Mesodermal cell (in vitro differentiated cells): ENCODE measurements at regions not wholly inside any gene's neighbourhood (a gene's known extent, or its start where the extent isn't known, plus 50 kb on each side); places are given as distances from the start of the nearest gene placed in this dataset.

Experiments used
- H3K27ac ChIP-seq: 2 replicates; pipeline ENCODE4 v1.7.0; 2013; ENCODE audit warnings: mild to moderate bottlenecking, low read depth, low read length, moderate library complexity; ENCODE audit not compliant: severe bottlenecking
- H3K36me3 ChIP-seq: 2 replicates; pipeline ENCODE4 v1.7.1; 2013; ENCODE audit warnings: mild to moderate bottlenecking, low read length, moderate library complexity; ENCODE audit not compliant: control insufficient read depth, insufficient read depth
- H3K4me1 ChIP-seq: one replicate; pipeline ENCODE4 v1.7.1; 2013; ENCODE audit warnings: mild to moderate bottlenecking, low read length; ENCODE audit not compliant: insufficient read depth, control insufficient read depth, poor library complexity, severe bottlenecking
- H3K4me3 ChIP-seq: 2 replicates; pipeline ENCODE4 v1.7.0; 2013; ENCODE audit warnings: low read length, control low read depth, mild to moderate bottlenecking; ENCODE audit not compliant: insufficient read depth, poor library complexity, severe bottlenecking; ENCODE audit errors: extremely low read depth
- H3K9me3 ChIP-seq: 2 replicates; pipeline ENCODE4 v1.7.1; 2013; ENCODE audit warnings: mild to moderate bottlenecking, low read length, moderate library complexity; ENCODE audit not compliant: control insufficient read depth
- WGBS, 2 experiments: methylation state at CpG; one replicate each; pipeline ENCODE4 v1.1.5; 2013; ENCODE audit warnings: missing lambda C conversion rate in 2 of 2; ENCODE audit not compliant: insufficient coverage in 2 of 2; 5-methylcytosine and 5-hydroxymethylcytosine counted together

DNA sequence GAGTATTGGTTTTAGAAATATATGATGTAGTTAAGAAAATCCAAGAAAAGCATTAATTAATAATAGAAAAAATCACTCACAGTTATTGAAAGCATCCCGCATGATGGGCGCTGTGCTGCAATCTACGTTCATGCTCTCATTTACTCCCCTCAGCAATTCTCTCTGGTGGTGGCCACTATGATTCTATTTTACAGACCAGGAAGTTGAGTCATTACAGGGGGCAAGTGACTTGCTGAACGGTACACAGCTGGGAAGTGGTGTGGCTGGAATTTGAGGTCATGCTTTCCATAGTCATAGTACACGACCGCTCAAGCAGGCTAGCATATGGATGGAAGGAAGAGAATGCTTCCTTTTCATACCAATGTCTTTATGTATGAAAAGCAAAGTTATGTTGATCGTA is 117.4 kb downstream of the TES start:
- Histone ChIP-seq H3K9me3 (no peaks in the 10 kb centered on the region), H3K36me3 (no peaks in the 10 kb centered on the region), H3K4me1 (peaks cover 3% of the 10 kb centered on the region), H3K27ac (no peak overlapping the region), H3K4me3 (no peak overlapping the region)
- WGBS, 2 experiments = 75 to 86% methylated on average over 3 to 4 of the region's 7 CpGs

DNA sequence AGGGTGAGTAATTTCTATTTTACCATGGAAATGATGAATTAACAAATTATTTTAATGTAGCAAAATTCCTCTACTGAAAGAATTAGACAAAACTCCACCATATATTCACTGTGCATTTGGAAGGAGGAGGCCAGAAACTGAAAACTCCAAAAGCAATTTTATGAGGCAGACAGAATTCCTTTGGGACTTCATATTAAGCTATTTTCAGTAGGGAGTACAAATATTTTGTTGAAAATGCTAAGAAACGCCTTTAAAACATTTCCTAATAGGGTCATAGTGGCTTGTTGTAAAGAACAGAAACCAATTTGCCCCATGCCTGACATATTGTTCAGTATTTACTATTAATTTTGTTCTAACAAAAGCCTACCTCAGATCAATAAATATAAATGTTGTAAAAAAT is 117.8 kb downstream of the TES start:
- H3K36me3 ChIP-seq = no peaks in the 10 kb centered on the region
- H3K4me3 ChIP-seq = no peak overlapping the region
- H3K4me1 ChIP-seq = peaks cover 3% of the 10 kb centered on the region
- H3K9me3 ChIP-seq = no peaks in the 10 kb centered on the region
- no peak overlapping the region for H3K27ac ChIP-seq
- no CpG with 5 or more reads among the region's 1 CpG for WGBS, 2 experiments

DNA sequence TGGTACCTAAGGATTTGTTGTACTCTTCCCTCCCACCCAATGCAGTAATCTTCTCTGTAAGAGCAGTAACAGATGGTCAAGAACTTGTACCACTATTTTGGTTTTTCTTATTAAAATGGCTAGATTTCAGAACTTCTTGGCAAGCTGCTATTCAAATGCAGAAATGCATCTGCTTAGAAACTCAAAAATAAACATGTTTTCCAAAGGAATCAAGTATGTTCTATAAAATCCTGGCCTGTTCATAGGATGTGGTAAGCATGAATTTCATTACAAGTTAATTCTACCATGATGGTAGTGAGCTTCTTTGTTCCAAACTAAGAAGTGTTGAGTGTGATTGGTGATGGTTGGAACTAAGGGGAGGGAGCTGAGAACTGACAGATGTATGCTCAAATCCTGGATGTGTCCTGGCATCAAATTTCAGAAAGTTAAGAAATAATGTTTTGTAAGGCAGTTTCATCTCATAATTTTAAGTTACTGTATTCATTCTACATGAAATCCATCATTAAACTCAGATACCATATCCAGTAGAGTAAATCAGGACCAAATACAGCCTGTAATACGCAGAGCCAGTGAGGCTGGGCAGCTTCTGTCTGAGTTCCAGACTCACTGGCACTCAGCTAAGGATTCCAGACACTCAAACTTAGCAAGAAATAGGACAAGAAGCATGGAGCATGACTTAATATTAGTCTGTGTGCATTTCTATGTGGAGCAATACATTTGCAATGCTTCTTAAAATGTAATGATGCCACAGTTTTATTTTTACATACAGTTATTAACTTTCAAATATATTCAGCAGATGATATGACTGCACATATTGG is 119.6 kb downstream of the TES start:
- peaks cover 3% of the 10 kb centered on the region for H3K4me1 ChIP-seq
- 100% methylated on average over 1 of the region's 1 CpG; no CpG with 5 or more reads in 1 of the 2 experiments for WGBS, 2 experiments
- no peak overlapping the region for H3K4me3 ChIP-seq
- no peaks in the 10 kb centered on the region for H3K36me3 ChIP-seq
- H3K9me3 ChIP-seq = no peaks in the 10 kb centered on the region
- no peak overlapping the region for H3K27ac ChIP-seq

DNA sequence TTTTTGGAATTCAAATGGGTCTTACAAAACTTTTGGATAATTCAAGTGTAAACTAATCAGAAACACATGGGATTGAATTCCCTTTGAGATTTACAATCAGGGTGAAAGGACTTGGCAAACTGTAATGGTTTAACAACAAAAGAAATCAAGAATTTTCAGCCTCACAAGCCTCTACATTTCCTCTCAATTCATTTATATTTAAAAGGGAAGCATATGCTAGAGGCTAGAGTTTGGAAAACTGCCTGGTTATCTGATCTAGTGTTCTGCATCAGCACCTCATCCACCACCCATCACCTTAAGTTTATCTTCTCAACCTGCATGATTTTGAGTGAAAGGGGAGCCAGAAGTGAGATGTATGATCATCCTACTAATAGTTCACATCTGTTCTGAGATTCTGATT is 120.7 kb downstream of the TES start:
- no peak overlapping the region for H3K4me3 ChIP-seq
- H3K27ac ChIP-seq = no peak overlapping the region
- H3K4me1 ChIP-seq = peaks cover 3% of the 10 kb centered on the region
- no peaks in the 10 kb centered on the region for H3K36me3 ChIP-seq
- no peaks in the 10 kb centered on the region for H3K9me3 ChIP-seq

DNA sequence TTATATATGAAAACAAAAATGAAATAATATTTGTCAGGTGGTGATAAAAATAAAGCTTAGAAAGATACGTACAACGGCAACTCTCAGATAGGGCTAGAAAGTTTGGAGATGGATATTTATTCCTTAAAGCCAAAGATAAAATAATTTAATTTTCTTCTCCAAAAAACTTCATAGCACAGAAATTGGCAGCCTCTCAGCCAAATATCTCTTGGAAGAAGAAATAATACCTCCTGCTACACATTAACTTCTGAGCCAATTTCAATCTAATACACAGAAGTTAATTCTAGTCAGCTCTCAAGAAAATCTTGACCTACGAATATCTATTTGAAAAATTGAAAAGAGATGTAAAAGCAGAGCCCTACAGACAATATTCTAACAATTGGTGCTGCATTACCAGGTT is 122.4 kb downstream of the TES start:
- Histone ChIP-seq H3K4me1 (peaks cover 3% of the 10 kb centered on the region), H3K27ac (no peak overlapping the region), H3K9me3 (no peaks in the 10 kb centered on the region), H3K36me3 (no peaks in the 10 kb centered on the region), H3K4me3 (no peak overlapping the region)
- no CpG with 5 or more reads among the region's 3 CpGs for WGBS, 2 experiments

DNA sequence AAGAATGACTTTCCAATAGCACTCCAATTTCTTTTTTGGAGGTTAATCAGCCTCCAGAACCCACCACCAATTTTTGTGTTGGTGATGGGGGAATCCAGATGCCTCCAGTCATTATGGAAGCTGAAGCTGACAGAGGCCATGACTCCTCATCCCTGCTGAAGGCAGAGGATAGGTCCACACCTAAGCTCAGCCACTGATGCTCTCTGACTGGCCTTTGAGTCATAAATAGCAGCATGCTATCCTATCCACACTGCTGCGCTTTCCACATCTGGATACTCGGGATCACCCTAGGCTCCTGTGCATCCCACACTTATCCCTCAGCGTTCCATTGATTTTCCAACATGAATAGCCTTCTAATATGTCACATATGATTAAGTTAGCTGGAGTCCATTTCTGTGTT is 124.2 kb downstream of the TES start:
- Histone ChIP-seq H3K4me1 (no peaks in the 10 kb centered on the region), H3K9me3 (no peaks in the 10 kb centered on the region), H3K4me3 (no peak overlapping the region), H3K36me3 (no peaks in the 10 kb centered on the region), H3K27ac (no peak overlapping the region)
- WGBS, 2 experiments = 93 to 100% methylated on average over 2 of the region's 3 CpGs

DNA sequence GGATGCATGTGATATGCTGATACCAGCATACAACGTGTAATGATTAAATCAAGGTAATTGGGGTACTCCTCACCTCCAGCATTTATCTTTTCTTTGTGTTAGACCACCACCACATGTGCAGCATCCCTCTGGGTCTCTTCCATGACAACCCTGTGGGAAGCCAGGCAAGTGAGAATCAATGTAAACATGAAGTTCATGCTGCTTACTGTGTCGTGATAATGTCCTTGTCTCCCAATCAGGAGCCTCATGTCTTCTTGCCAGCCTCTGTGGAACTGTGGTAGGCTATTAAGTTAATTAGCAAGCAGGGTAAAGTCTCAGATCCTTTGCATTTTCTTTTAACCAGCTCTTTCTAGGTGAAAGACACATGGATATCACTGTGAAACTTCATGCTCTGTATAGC is 126.7 kb downstream of the TES start:
- Histone ChIP-seq H3K36me3 (no peaks in the 10 kb centered on the region), H3K27ac (no peak overlapping the region), H3K4me1 (peaks cover 3% of the 10 kb centered on the region), H3K4me3 (no peak overlapping the region), H3K9me3 (no peaks in the 10 kb centered on the region)
- WGBS, 2 experiments = 67 to 90% methylated on average over 1 of the region's 2 CpGs

DNA sequence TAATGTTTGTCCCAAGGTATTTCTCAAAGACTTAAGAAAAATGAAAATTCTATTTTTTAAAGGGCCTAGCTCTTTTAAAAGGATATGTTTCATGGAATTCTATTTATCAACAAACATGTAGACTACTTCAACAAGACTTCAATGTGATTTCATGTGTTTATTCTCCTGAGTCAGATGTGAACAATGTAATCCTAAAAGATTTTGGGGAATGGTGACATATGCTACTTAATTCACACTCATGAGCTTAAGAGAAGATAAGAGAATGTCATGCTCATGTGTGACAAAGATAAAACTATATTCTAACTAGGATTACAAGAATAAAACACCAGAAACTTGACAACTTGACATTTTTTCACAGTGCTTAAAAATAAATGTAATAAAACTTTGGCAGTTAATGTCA is 127.5 kb downstream of the TES start:
- Histone ChIP-seq H3K4me1 (peaks cover 3% of the 10 kb centered on the region), H3K27ac (no peak overlapping the region), H3K36me3 (no peaks in the 10 kb centered on the region), H3K9me3 (no peaks in the 10 kb centered on the region), H3K4me3 (no peak overlapping the region)

DNA sequence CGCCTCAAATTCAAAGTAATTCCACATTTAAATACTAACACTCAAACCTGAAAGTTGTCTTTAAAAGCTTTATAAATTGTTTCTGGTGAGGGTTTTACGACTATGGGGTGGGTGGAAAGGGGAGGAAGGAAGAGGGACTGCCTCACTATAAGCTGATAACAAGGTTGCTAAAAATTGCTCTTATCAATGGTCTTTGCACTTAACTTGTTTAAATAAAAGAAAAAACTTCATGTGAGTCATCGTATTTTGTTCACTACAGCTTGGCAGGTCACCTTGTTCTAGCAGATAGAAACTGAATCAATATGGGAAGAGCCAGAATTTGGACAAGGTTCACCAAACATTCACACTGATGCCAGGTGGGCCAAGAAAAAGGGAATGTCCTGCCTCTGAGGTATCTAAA is 129.2 kb downstream of the TES start:
- no peak overlapping the region for H3K27ac ChIP-seq
- 91% methylated on average over 1 of the region's 3 CpGs; no CpG with 5 or more reads in 1 of the 2 experiments for WGBS, 2 experiments

DNA sequence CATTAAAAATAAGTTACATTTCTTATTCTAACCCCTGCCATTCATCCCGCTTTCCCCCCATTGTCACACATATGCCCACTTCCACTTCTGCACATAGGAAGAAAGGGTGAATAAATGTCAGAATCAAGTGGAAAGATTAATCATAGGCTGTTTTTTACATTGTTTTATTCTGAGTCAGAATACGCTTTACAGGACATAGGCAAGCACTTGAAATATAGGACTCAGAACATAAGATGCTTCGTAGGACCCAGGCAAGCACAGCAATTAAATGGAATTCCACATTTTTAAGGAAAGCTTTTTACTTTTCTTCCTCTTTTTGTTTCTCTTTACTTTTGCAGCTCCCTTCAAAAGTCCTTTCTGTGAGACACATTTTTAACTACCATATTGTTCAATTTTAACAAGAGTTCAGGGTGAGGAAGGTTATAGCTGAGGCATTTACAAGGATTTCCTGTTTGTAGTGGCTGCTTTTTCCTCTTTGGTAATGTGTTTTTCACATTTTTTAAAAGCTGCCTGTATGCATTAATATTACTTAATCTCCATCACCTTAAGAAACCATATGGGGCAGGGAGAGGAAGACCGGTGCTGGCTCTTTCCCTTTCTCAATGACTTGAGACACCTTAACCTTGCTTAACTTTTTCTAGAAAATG is 130.0 kb downstream of the TES start:
- peaks cover 3% of the 10 kb centered on the region for H3K4me1 ChIP-seq
- H3K36me3 ChIP-seq = no peaks in the 10 kb centered on the region
- no peak overlapping the region for H3K27ac ChIP-seq
- no peaks in the 10 kb centered on the region for H3K9me3 ChIP-seq
- H3K4me3 ChIP-seq = no peak overlapping the region
- WGBS, 2 experiments = 100% methylated on average over 2 of the region's 4 CpGs

More for the DNA sequence above, 129.2 kb downstream of the TES start:
- Histone ChIP-seq H3K36me3 (no peaks in the 10 kb centered on the region), H3K4me1 (peaks cover 3% of the 10 kb centered on the region), H3K9me3 (no peaks in the 10 kb centered on the region), H3K4me3 (no peak overlapping the region)
